Panc1 (cell line): ENCODE measurements at regions not wholly inside any gene's neighbourhood (a gene's known extent, or its start where the extent isn't known, plus 50 kb on each side); places are given as distances from the start of the nearest gene placed in this dataset.

Experiments used
- ATAC-seq: fragments of 200-7000 bp; cut with Tn5 transposase; 2 replicates; pipeline ENCODE4 v1.9.1; 2020; ENCODE audit warnings: mild to moderate bottlenecking, moderate library complexity
- BruUV-seq: library from RNA; stranded (reverse); fragments of 400-500 nt; replicated peaks from 2 replicates; lab custom pipeline; 2021; lab: Mats Ljungman, UMichigan
- CTCF ChIA-PET: fragments of 300-600 bp; sonication (Branson Sonifier 250); formaldehyde crosslinking; loops from one replicate; lab custom pipeline; 2022; ENCODE audit warnings: antibody characterized with exemption; lab: Charles Lee
- POLR2A ChIA-PET: fragments of 300-600 bp; sonication (Branson Sonifier 250); formaldehyde crosslinking; loops from one replicate; lab custom pipeline; 2022; ENCODE audit warnings: antibody characterized with exemption; lab: Charles Lee
- DNase-seq: peaks from one replicate; pipeline ENCODE4 v3.0.0-alpha.2; 2010; ENCODE audit warnings: low read depth, low spot score
- H3K27ac ChIP-seq: 2 replicates; pipeline ENCODE4 v1.5.1; 2011; ENCODE audit warnings: mild to moderate bottlenecking, low read length, inconsistent platforms
- H3K27me3 ChIP-seq: fragments of 200-500 bp; sonication (Bioruptor generic); 2 replicates; pipeline ENCODE4 v1.6.0; 2014; ENCODE audit warnings: low read length, inconsistent platforms; ENCODE audit not compliant: control insufficient read depth, insufficient read depth
- H3K36me3 ChIP-seq: fragments of 200-500 bp; sonication (Bioruptor generic); 2 replicates; pipeline ENCODE4 v1.5.1; 2014; ENCODE audit warnings: inconsistent platforms, mild to moderate bottlenecking, low read length, moderate library complexity; ENCODE audit not compliant: control insufficient read depth, insufficient read depth
- H3K4me1 ChIP-seq: 2 replicates; pipeline ENCODE4 v1.5.1; 2011; ENCODE audit warnings: inconsistent platforms, mild to moderate bottlenecking, low read length, moderate library complexity; ENCODE audit not compliant: control insufficient read depth, insufficient read depth
- H3K4me3 ChIP-seq, 2 experiments: 2 replicates each; pipeline ENCODE4 v1.5.1; 2011 to 2012; ENCODE audit warnings: low read depth in 2 of 2, low read length in 2 of 2, mild to moderate bottlenecking in 2 of 2, inconsistent platforms in 1 of 2, moderate library complexity in 1 of 2
- H3K9me3 ChIP-seq: fragments of 200-500 bp; sonication (Bioruptor generic); 2 replicates; pipeline ENCODE4 v1.5.1; 2014; ENCODE audit warnings: low read depth, mild to moderate bottlenecking, inconsistent platforms, low read length, moderate library complexity; ENCODE audit not compliant: control insufficient read depth, insufficient read depth
- POLR2AphosphoS5 ChIP-seq: IDR thresholded peaks from 2 replicates; pipeline ENCODE4 v1.6.1; 2012; ENCODE audit warnings: mild to moderate bottlenecking, low read depth, low read length, moderate library complexity
- SIN3A ChIP-seq: IDR thresholded peaks from 2 replicates; pipeline ENCODE4 v1.6.1; 2012; ENCODE audit warnings: low read depth, mild to moderate bottlenecking, low read length, moderate library complexity, borderline replicate concordance; ENCODE audit not compliant: insufficient read depth
- TCF7L2 ChIP-seq: IDR thresholded peaks from 2 replicates; pipeline ENCODE4 v1.6.1; 2011; ENCODE audit warnings: mild to moderate bottlenecking, low read depth, low read length, inconsistent platforms
- in situ Hi-C: cut with HindIII; loops from 2 replicates; pipeline ENCODE4 v1.10.0; 2016; ENCODE audit warnings: low sequenced_read_pairs, low pct_unique_long_range_greater_than_20kb
- intact Hi-C: fragments of 100-400 bp; cut with micrococcal nuclease; formaldehyde crosslinking; loops from one replicate; pipeline ENCODE4 v1.10.0; 2022; ENCODE audit not compliant: unreplicated experiment
- TF ChIP-seq, protein P1 (sequence below): fragments of 450-650 bp; IDR thresholded peaks from 2 replicates; pipeline ENCODE4 v1.5.1; 2017; ENCODE audit warnings: mild to moderate bottlenecking
- TF ChIP-seq, protein P2 (sequence below), 2 experiments: IDR thresholded peaks; 2 replicates each; pipeline ENCODE4 v1.6.1; 2011 to 2012; ENCODE audit warnings: low read depth in 2 of 2, control low read depth in 1 of 2, low read length in 1 of 2, mild to moderate bottlenecking in 1 of 2, moderate library complexity in 1 of 2; ENCODE audit not compliant: insufficient read depth in 1 of 2

DNA sequence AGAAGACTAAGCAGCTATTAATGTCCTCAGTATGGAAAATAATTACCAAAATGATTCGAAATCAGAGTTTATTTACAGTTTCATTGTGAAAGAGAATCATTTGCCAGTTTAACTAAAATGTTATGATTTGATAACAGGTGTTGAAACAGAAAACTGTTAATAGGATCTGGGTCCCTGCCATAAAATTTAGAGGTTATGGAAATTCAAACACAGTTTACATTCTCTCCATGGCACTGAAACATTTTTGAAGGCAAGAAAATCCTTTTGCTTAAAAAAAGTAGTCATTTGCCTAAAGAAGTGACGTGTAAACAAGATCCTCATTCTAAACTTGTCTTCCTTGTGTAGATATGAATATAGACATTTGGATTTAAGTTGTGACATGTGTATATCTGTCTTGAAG, 743.8 kb downstream of the SLC4A3 start:
- ATAC-seq = no peak
- no peak for TF ChIP-seq POLR2AphosphoS5
- CTCF ChIA-PET = no interaction called here
- BruUV-seq = no TSS peak
- POLR2A ChIA-PET = no interaction called here
- no peaks in the 10 kb centered on the region for H3K9me3 ChIP-seq
- no peaks in the 10 kb centered on the region for H3K27me3 ChIP-seq
- no peak overlapping the region for H3K27ac ChIP-seq
- H3K4me1 ChIP-seq = no peaks in the 10 kb centered on the region
- H3K36me3 ChIP-seq = no peaks in the 10 kb centered on the region
- no peak overlapping the region for H3K4me3 ChIP-seq
- in situ Hi-C loops = no loop called here
- no peak for DNase-seq
- intact Hi-C loops = no loop called here

DNA sequence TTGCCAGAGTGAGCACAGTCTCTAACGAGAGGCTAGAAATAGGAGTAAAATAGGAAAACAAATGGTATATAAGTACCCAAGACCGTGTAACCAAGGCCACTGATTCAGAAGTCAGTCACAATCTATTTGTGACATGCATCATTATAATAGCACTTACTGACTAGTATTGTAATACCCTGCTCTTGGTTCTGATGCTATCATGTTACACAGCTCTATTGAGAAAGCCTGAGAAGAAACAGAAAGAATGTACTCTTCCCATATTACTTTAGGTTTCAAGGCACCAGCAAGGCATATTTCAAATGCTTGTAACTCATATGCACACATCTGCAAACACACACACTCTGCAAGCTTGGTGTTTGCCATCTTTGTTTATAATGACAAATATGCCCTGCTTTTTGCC, 746.4 kb downstream of the SLC4A3 start:
- POLR2A ChIA-PET = no interaction called here
- no peak overlapping the region for H3K27ac ChIP-seq
- BruUV-seq = no TSS peak

DNA sequence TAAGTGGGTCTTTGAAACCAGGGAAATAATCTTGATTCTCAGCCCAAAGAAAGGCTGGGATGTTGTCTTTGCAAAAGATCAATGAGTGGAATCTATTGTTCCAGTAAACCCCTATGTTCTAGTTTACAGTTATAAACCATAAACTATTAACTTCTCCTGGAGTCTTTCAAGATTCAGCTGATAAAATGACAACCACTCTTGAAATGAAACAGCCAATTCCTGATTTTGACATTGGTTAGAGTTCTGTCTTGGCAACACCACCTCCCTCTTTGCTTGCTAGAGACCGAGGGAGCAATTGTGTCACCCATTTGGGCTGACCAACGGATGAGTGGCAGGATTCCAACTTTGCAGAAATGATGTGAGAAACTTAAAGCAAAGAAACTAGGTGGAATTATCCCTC, 746.9 kb downstream of the SLC4A3 start:
- POLR2A ChIA-PET = no interaction called here
- CTCF ChIA-PET = no interaction called here
- no TSS peak for BruUV-seq
- Histone ChIP-seq H3K9me3 (no peaks in the 10 kb centered on the region), H3K4me3 (no peak overlapping the region), H3K4me1 (no peaks in the 10 kb centered on the region), H3K27ac (no peak overlapping the region), H3K36me3 (no peaks in the 10 kb centered on the region), H3K27me3 (no peaks in the 10 kb centered on the region)
- no peak for ATAC-seq
- no peak for TF ChIP-seq TCF7L2
- no peak for TF ChIP-seq POLR2AphosphoS5
- TF ChIP-seq, protein P1, sequence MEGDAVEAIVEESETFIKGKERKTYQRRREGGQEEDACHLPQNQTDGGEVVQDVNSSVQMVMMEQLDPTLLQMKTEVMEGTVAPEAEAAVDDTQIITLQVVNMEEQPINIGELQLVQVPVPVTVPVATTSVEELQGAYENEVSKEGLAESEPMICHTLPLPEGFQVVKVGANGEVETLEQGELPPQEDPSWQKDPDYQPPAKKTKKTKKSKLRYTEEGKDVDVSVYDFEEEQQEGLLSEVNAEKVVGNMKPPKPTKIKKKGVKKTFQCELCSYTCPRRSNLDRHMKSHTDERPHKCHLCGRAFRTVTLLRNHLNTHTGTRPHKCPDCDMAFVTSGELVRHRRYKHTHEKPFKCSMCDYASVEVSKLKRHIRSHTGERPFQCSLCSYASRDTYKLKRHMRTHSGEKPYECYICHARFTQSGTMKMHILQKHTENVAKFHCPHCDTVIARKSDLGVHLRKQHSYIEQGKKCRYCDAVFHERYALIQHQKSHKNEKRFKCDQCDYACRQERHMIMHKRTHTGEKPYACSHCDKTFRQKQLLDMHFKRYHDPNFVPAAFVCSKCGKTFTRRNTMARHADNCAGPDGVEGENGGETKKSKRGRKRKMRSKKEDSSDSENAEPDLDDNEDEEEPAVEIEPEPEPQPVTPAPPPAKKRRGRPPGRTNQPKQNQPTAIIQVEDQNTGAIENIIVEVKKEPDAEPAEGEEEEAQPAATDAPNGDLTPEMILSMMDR = no peak
- TF ChIP-seq, protein P2, sequence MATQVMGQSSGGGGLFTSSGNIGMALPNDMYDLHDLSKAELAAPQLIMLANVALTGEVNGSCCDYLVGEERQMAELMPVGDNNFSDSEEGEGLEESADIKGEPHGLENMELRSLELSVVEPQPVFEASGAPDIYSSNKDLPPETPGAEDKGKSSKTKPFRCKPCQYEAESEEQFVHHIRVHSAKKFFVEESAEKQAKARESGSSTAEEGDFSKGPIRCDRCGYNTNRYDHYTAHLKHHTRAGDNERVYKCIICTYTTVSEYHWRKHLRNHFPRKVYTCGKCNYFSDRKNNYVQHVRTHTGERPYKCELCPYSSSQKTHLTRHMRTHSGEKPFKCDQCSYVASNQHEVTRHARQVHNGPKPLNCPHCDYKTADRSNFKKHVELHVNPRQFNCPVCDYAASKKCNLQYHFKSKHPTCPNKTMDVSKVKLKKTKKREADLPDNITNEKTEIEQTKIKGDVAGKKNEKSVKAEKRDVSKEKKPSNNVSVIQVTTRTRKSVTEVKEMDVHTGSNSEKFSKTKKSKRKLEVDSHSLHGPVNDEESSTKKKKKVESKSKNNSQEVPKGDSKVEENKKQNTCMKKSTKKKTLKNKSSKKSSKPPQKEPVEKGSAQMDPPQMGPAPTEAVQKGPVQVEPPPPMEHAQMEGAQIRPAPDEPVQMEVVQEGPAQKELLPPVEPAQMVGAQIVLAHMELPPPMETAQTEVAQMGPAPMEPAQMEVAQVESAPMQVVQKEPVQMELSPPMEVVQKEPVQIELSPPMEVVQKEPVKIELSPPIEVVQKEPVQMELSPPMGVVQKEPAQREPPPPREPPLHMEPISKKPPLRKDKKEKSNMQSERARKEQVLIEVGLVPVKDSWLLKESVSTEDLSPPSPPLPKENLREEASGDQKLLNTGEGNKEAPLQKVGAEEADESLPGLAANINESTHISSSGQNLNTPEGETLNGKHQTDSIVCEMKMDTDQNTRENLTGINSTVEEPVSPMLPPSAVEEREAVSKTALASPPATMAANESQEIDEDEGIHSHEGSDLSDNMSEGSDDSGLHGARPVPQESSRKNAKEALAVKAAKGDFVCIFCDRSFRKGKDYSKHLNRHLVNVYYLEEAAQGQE (IDR thresholded peaks at IDR 0.05; ENCODE audit: insufficient read depth in 1 of 2, low read depth in 2 of 2, low read length in 1 of 2) = no peak
- no peak for TF ChIP-seq SIN3A
- intact Hi-C loops (no loop called here), in situ Hi-C loops (no loop called here)
- DNase-seq = no peak

More for the DNA sequence above, 746.4 kb downstream of the SLC4A3 start:
- ATAC-seq (no peak), DNase-seq (no peak)
- in situ Hi-C loops = no loop called here
- no peaks in the 10 kb centered on the region for H3K36me3 ChIP-seq
- H3K4me3 ChIP-seq = no peak overlapping the region
- no peaks in the 10 kb centered on the region for H3K9me3 ChIP-seq
- TF ChIP-seq SIN3A (no peak), TCF7L2 (no peak), POLR2AphosphoS5 (no peak)
- TF ChIP-seq, protein P2 (IDR thresholded peaks at IDR 0.05; ENCODE audit: insufficient read depth in 1 of 2, low read depth in 2 of 2, low read length in 1 of 2) = no peak
- TF ChIP-seq, protein P1 = no peak
- no peaks in the 10 kb centered on the region for H3K27me3 ChIP-seq
- no peaks in the 10 kb centered on the region for H3K4me1 ChIP-seq
- intact Hi-C loops = no loop called here
- CTCF ChIA-PET = no interaction called here
